ENCODE measurements at regions not wholly inside any gene's neighbourhood (a gene's known extent, or its start where the extent isn't known, plus 50 kb on each side); places are given as distances from the start of the nearest gene placed in this dataset.

GRCh38 chr22:47789171-47789570 is 1026.7 kb downstream of the TBC1D22A start:
- DNase-seq (ENCODE audit: low spot score): no peak
- BruUV-seq (replicated peaks): no TSS peak
- Histone ChIP-seq H4K20me1 (ENCODE audit: insufficient read depth, low read length) (no peaks in the 10 kb centered on the region), H3K4me3 (replicated peaks in 1 of 3; ENCODE audit: insufficient read depth in 1 of 3, low read depth in 2 of 3, low read length in 3 of 3) (no peak overlapping the region), H3K27me3 (ENCODE audit: control insufficient read depth in 1 of 2, insufficient read depth in 2 of 2, low read length in 2 of 2) (peaks cover 0 to 3% of the 10 kb centered on the region in 2 experiments; a peak in 1 of 5 replicates), H3K27ac (ENCODE audit: extremely low read length, insufficient read depth, low read length) (no peak overlapping the region), H3K4me1 (ENCODE audit: insufficient read depth, low read length) (no peaks in the 10 kb centered on the region), H3K79me2 (ENCODE audit: insufficient read depth, low read length) (no peaks in the 10 kb centered on the region), H3K9ac (ENCODE audit: insufficient read depth, low read depth, low read length) (no peak overlapping the region), H2AFZ (ENCODE audit: low read length) (no peak overlapping the region), H3K4me2 (ENCODE audit: low read depth, low read length) (no peak overlapping the region), H3K9me3 (ENCODE audit: low read length) (no peaks in the 10 kb centered on the region), H3K36me3 (replicated peaks in 1 of 2; ENCODE audit: control insufficient read depth in 1 of 2, insufficient read depth in 2 of 2, low read length in 2 of 2) (no peaks in the 10 kb centered on the region)
- intact Hi-C loops (cut with micrococcal nuclease; ENCODE audit: unreplicated experiment) (no loop called here), in situ Hi-C loops (cut with HindIII; ENCODE audit: extremely low pct_ligation_motif_present, low pct_unique_long_range_greater_than_20kb) (no loop called here)
- POLR2A ChIA-PET: no interaction called here
- ATAC-seq: no peak
- no peak for TF ChIP-seq RBAK (CRISPR knock-in tag; IDR thresholded peaks at IDR 0.05)
- CTCF ChIA-PET (ENCODE audit: low intra/inter-chr PET ratio, low total read pairs): no interaction called here
- WGBS (ENCODE audit: low lambda C conversion rate): 2% methylated on average over 3 of the region's 3 CpGs
- no peak for FAIRE-seq

- Histone ChIP-seq H3K4me3 (replicated peaks in 1 of 3; ENCODE audit: insufficient read depth in 1 of 3, low read depth in 2 of 3, low read length in 3 of 3) (no peak overlapping the region), H3K4me1 (ENCODE audit: insufficient read depth, low read length) (no peaks in the 10 kb centered on the region), H3K9me3 (ENCODE audit: low read length) (no peaks in the 10 kb centered on the region), H2AFZ (ENCODE audit: low read length) (no peak overlapping the region), H3K9ac (ENCODE audit: insufficient read depth, low read depth, low read length) (no peak overlapping the region), H3K27ac (ENCODE audit: extremely low read length, insufficient read depth, low read length) (no peak overlapping the region), H3K4me2 (ENCODE audit: low read depth, low read length) (no peak overlapping the region), H3K36me3 (replicated peaks in 1 of 2; ENCODE audit: control insufficient read depth in 1 of 2, insufficient read depth in 2 of 2, low read length in 2 of 2) (no peaks in the 10 kb centered on the region), H3K27me3 (ENCODE audit: control insufficient read depth in 1 of 2, insufficient read depth in 2 of 2, low read length in 2 of 2) (peaks cover 0 to 3% of the 10 kb centered on the region in 2 experiments; a peak in 1 of 5 replicates), H3K79me2 (ENCODE audit: insufficient read depth, low read length) (no peaks in the 10 kb centered on the region), H4K20me1 (ENCODE audit: insufficient read depth, low read length) (no peaks in the 10 kb centered on the region)
- ChIA-PET CTCF (ENCODE audit: low intra/inter-chr PET ratio, low total read pairs) (no interaction called here), POLR2A (no interaction called here)
- no peak for DNase-seq (ENCODE audit: low spot score)
- in situ Hi-C loops (cut with HindIII; ENCODE audit: extremely low pct_ligation_motif_present, low pct_unique_long_range_greater_than_20kb) (no loop called here), intact Hi-C loops (cut with micrococcal nuclease; ENCODE audit: unreplicated experiment) (no loop called here)
- ATAC-seq: no peak
- no peak for FAIRE-seq
- BruUV-seq (replicated peaks): no TSS peak
- 15% methylated on average over 10 of the region's 11 CpGs for WGBS (ENCODE audit: low lambda C conversion rate)
- TF ChIP-seq KLF11 (CRISPR knock-in tag; IDR thresholded peaks at IDR 0.05): no peak
- no peak for TF ChIP-seq MAF1 (CRISPR knock-in tag; IDR thresholded peaks at IDR 0.05; ENCODE audit: borderline replicate concordance)
- no peak for TF ChIP-seq ZMYM4 (CRISPR knock-in tag; IDR thresholded peaks at IDR 0.05)
- TF ChIP-seq LCORL (IDR thresholded peaks at IDR 0.05): no peak
- TF ChIP-seq LCORL (CRISPR knock-in tag; IDR thresholded peaks at IDR 0.05): no peak
- TF ChIP-seq FOXK1 (CRISPR knock-in tag; IDR thresholded peaks at IDR 0.05; ENCODE audit: borderline replicate concordance, low read depth): no peak
- no peak for TF ChIP-seq THRA (CRISPR knock-in tag; IDR thresholded peaks at IDR 0.05; ENCODE audit: borderline replicate concordance)
- TF ChIP-seq CEBPZ (IDR thresholded peaks at IDR 0.05; ENCODE audit: low read length): no peak
- no peak for TF ChIP-seq ZNF761 (CRISPR knock-in tag; conservative IDR thresholded peaks at IDR 0.05)
- no peak for TF ChIP-seq GZF1 (CRISPR knock-in tag; IDR thresholded peaks at IDR 0.05)
- TF ChIP-seq HDAC6 (IDR thresholded peaks at IDR 0.05; ENCODE audit: low read depth, low read length): no peak
Measured at GRCh38 chr22:47788461-47788860, 1026.0 kb downstream of the TBC1D22A start.

All from HepG2 (cell line).